Left colon (tissue), 2 donors: ENCODE measurements at regions not wholly inside any gene's neighbourhood (a gene's known extent, or its start where the extent isn't known, plus 50 kb on each side); places are given as distances from the start of the nearest gene placed in this dataset.
A peak's percentile ranks its signal among the peaks of the same experiment; 100 is the strongest.

Experiments used
- ATAC-seq: fragments of 200-7000 bp; cut with Tn5 transposase; one replicate; pipeline ENCODE4 v1.9.1; 2020; ENCODE audit warnings: mild to moderate bottlenecking, moderate library complexity
- DNase-seq, 2 donors: peaks; one replicate each; pipeline ENCODE4 v3.0.0-alpha.2; 2020
- intact Hi-C, 2 donors: fragments of 100-400 bp; cut with DNase I in 1 of 2; cut with micrococcal nuclease in 1 of 2; formaldehyde crosslinking; loops; one replicate each; pipeline versions ENCODE4 v1.11.2 to v1.14.0; 2022; cut with DNase I, micrococcal nuclease
- donor health status: DM: no; HTN: no; CAD: no.
- donor health status: DM: yes; HTN: yes; CAD: no.

DNA sequence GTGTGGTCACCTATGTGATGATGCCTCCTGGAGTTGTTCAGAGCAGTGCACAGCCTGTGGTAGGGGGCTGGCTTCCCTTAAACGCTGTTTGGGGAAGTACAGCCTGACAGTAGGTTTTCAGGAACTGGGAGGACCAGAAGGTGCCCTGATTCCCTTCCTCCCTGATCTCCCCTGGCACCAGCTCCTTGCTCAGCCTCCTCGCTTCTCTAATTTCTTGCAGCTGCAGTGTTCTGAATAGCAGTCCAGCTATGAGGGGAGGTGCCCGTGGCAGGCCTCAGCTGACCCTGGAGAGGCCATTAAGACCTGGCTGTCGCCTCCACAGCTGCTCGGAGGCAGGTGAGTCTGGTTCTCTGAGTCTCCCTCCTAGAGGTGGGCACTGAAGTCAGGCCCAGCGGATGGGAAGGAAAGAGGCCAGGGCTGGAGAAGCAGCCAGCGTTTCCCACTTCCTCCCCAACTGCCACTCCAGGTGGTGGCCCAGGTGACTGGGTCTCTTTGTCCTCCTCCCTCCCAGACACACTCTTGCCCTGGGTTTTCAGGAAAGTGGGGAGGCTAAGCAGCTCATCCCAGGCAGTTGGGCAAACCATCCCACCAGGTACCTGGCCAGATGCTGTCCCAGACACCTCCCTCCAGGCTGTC is 52.0 kb upstream of the RPL11 start:
- DNase-seq: no peak
- intact Hi-C loops: loop anchor here in 1 of 2 donors (5.0 kb wide), 1 partner anchor 97 kb away; no protein-coding TSS in a partner anchor
- no peak for ATAC-seq

- DNase-seq: no peak
- intact Hi-C loops: loop anchor here in 1 of 2 donors (5.0 kb wide), 1 partner anchor 97 kb away; no protein-coding TSS in a partner anchor
- ATAC-seq: no peak
Observed at GRCh38 chr1:23638786-23639241, 52.8 kb upstream of the RPL11 start.

DNA sequence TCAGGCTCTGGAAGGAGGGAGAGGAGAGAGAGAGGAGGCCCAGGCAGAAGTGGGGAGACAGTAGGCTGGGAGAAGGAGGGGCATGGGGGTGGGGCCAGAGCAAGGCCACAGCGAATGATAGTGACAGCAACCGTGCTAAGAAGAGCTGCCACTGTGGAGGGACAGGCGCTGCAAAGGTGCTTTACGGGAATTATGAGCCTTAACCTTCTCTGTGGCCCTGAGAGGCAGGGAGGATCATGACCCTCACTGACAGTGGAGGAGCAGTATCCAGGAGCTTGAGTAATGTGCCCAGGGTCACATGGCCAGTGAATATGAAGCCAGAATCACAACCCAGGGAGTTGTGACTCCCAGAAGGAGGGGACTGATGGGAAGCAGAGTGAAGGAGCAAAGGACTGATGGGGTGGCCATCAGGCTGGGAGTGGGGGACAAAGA is 53.4 kb upstream of the RPL11 start:
- ATAC-seq: no peak
- intact Hi-C loops: loop anchor here in 1 of 2 donors (5.0 kb wide), 1 partner anchor 96 kb away; no protein-coding TSS in a partner anchor
- no peak for DNase-seq

DNA sequence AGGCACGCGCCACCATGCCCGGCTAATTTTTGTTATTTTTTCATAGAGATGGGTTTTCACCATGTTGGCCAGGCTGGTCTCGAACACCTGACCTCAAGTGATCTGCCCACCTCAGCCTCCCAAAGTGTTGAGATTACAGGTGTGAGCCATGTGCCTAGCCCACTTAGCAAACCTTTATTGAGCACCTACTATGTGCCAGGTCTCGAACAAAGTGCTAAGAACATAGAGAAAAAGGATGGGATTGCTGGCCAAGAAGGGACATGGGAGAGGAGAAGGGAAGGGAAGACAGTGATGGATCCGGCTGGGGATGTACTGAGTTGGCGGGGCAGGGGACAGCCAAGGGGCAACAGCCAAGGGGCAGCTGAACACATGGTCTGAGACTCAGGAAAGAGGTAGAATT is 55.6 kb upstream of the RPL11 start:
- ATAC-seq (no peak), DNase-seq (no peak)
- intact Hi-C loops: loop anchor here (2.0 to 5.0 kb wide), 2 partner anchors 91 to 94 kb away; no protein-coding TSS in a partner anchor

GRCh38 chr1:23634840-23635651 is 56.6 kb upstream of the RPL11 start:
- ATAC-seq (peak; percentile 88), DNase-seq (peak; percentile 45 to 53)
- intact Hi-C loops: loop anchor here in 1 of 2 donors (5.0 kb wide), 1 partner anchor 93 kb away; no protein-coding TSS in a partner anchor

DNA sequence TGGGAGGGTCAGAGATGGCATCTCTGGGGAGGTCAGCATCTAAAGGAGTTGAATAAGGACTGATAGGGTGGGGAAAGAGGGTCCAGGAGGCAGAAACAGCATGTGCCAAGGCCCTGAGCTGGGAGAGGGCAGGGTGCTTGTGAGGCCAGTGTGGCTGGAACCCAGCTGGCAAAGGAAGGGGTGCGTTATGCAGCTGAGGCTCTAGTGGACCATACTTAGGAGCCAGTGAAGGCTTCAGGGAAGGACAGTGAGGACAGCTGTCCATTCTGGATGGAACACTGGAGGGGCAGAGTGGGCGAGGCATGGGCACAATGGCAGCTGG is 57.1 kb upstream of the RPL11 start:
- intact Hi-C loops: no loop called here
- ATAC-seq: no peak

GRCh38 chr1:23632479-23633160 is 59.0 kb upstream of the RPL11 start:
- DNase-seq (no peak), ATAC-seq (no peak)
- intact Hi-C loops: no loop called here

More for the DNA sequence above, 57.1 kb upstream of the RPL11 start:
- no peak for DNase-seq

GRCh38 chr1:23629708-23630290 is 61.8 kb upstream of the RPL11 start:
- intact Hi-C loops: no loop called here
- no peak for ATAC-seq
- no peak for DNase-seq

GRCh38 chr1:23628951-23629387 is 62.6 kb upstream of the RPL11 start:
- intact Hi-C loops: no loop called here
- ATAC-seq (no peak), DNase-seq (no peak)

GRCh38 chr1:23627069-23627735 is 64.4 kb upstream of the RPL11 start:
- intact Hi-C loops: no loop called here
- DNase-seq (peak in 1 of 2 donors; percentile 23), ATAC-seq (peak; percentile 92)

DNA sequence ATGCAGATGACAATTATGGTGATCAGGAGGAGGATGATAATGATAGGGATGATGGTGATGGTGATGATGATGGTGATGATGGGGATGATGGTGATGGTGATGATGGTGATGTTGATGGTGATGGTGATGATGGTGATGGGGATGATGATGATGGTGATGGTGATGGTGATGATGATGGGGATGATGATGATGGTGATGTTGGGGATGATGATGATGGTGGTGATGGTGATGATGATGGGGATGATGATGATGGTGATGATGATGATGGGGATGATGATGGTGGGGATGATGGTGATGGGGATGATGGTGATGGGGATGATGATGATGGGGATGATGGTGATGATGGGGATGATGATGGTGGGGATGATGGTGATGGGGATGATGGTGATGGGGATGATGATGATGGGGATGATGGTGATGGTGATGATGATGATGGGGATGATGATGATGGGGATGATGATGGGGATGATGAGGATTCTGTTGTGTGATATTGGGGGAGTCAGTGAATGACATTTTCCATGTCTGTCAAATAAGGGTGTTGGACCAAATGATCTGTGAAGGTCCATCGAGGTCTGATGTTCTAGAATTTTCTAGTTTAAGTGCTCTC is 65.6 kb upstream of the RPL11 start:
- intact Hi-C loops: no loop called here
- ATAC-seq (no peak), DNase-seq (no peak)

GRCh38 chr1:23625459-23625858 is 66.1 kb upstream of the RPL11 start:
- intact Hi-C loops: no loop called here
- no peak for ATAC-seq
- DNase-seq: no peak

DNA sequence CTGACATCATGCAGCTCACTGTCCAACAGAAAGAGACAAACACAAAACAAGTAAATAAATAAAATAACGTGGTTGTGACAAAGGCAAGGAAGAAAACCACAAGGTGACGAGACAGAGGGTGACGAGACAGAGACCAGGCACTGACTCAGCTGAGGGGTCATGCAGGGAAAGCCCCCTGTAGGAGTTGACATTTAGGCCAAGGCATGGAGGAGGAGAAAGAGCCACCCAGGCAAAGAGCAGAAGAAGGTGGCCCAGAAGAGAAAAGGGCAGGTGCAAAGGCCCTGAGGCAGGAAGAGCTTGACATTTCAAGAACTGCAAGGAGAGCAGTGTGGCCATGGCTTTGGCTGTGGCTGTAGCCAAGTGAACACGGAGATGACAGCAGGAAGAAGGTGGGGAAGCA is 65.1 kb upstream of the ID3 start:
- no peak for DNase-seq
- intact Hi-C loops: no loop called here
- no peak for ATAC-seq

GRCh38 chr1:23622284-23622683 is 63.0 kb upstream of the ID3 start:
- no peak for ATAC-seq
- intact Hi-C loops: no loop called here
- no peak for DNase-seq

- ATAC-seq: no peak
- intact Hi-C loops: no loop called here
- DNase-seq: no peak
Observed at GRCh38 chr1:23620605-23621004, 61.3 kb upstream of the ID3 start.

DNA sequence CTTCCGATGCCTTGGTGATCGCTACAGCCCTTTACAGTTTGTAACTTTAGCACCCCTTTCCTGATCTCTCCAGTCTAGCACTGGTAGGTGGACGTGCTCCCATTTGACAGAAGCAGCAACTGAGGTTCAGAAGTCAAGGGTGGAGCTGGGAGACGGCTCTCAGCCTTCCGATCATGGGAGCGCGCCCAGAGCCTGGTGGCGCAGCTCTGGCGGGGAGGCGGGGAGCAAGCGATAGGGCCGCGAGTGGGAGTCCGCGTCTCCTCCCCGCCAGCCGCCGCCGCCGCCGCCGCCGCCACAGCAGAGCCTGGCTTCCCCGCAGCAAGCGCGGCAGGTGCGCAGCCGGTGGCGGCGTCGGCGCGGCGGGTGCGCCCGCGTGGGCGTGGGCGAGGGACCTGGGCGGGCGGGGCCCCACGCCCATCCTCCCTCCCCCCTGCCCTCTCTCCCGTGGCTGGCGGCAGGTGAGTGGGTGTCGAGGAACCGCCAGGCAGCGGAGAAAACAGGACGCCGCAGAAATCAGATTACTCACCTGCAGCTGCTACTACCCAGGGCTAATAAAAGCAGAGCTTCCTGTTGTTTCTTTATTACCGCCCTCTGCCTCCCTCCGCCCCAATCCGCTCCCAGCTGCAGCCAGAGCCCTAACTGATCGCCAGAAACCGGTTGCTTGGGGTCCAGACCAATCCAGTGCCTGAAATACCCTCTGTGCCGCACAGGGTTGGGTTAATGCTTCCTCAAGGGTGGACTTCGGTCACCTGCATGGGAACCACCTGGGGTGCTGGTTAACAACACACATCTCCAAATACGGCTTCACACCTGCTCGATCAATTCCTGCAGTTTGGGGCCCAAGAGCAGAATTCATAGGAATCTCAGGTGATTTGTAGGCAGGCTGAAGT is 60.2 kb upstream of the ID3 start:
- intact Hi-C loops: no loop called here
- DNase-seq: peak; percentile 76 to 88

DNA sequence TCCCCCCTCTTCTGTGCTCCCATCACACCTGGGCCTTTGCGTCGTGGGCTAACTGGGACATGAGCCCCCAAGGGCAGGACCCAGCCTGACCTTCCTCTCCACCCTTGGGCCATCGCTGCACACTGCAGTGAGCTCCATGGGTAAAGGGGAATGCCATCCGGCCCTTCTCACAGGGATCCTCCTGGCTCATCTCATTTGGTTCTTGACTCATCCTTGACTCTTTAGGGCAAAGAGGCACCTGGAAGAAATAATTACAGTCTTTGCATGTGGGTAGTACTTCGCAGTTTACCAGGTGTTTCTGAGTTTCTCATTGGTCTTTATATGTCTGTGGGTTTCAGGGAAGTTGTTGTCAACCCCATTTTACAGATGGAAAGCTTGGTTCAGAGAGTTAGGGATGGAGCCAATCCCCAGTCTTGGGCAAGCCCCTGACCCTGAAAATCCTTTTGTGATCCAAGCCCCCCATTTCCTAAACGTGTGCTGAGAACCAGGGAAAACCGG is 59.3 kb upstream of the ID3 start:
- DNase-seq: no peak
- no peak for ATAC-seq
- intact Hi-C loops: no loop called here

More for the DNA sequence above, 60.2 kb upstream of the ID3 start:
- ATAC-seq: peak; percentile 91
